Effector memory CD8-positive, alpha-beta T cell (primary cell): ENCODE measurements at regions not wholly inside any gene's neighbourhood (a gene's known extent, or its start where the extent isn't known, plus 50 kb on each side); places are given as distances from the start of the nearest gene placed in this dataset.

Experiments
- ATAC-seq: fragments of 150-1000 bp; cut with Tn5 transposase; replicated peaks from 2 replicates; pipeline ENCODE4 v1.10.0; 2021; ENCODE audit warnings: mild to moderate bottlenecking, moderate library complexity
- DNase-seq, 3 experiments: peaks; one replicate each; pipeline ENCODE4 v3.0.0; 2021
- H3K27ac Mint-ChIP-seq, 2 donors: one replicate each; pipeline ENCODE4 v1.8.0; 2022; ENCODE audit warnings: mild to moderate bottlenecking in 2 of 2, mixed read lengths in 2 of 2, moderate library complexity in 2 of 2
- H3K27me3 Mint-ChIP-seq, 2 donors: one replicate each; pipeline ENCODE4 v1.8.0; 2022; ENCODE audit warnings: mixed read lengths in 2 of 2
- H3K36me3 Mint-ChIP-seq: one replicate; pipeline ENCODE4 v1.8.0; 2022; ENCODE audit warnings: mild to moderate bottlenecking, moderate library complexity, mixed read lengths; ENCODE audit not compliant: insufficient read depth
- H3K4me1 Mint-ChIP-seq, 2 donors: one replicate each; pipeline ENCODE4 v1.8.0; 2022; ENCODE audit warnings: low read depth in 2 of 2, mixed read lengths in 2 of 2
- H3K4me3 Mint-ChIP-seq, 2 donors: one replicate each; pipeline ENCODE4 v1.8.0; 2022; ENCODE audit warnings: mild to moderate bottlenecking in 2 of 2, mixed read lengths in 2 of 2, moderate library complexity in 2 of 2
- H3K9me3 Mint-ChIP-seq, 2 donors: one replicate each; pipeline ENCODE4 v1.8.0; 2022; ENCODE audit warnings: mixed read lengths in 2 of 2

GRCh38 chr5:3361811-3362605, 233.6 kb upstream of the IRX1 start:
- peaks cover 10 to 43% of the 10 kb centered on the region in 2 donors for H3K9me3 Mint-ChIP-seq
- no peak overlapping the region for H3K27ac Mint-ChIP-seq
- DNase-seq (no peak), ATAC-seq (no peak)
- peaks cover 2% of the 10 kb centered on the region for H3K36me3 Mint-ChIP-seq
- no peaks in the 10 kb centered on the region for H3K27me3 Mint-ChIP-seq
- H3K4me3 Mint-ChIP-seq = no peak overlapping the region
- H3K4me1 Mint-ChIP-seq = no peaks in the 10 kb centered on the region

GRCh38 chr5:3359642-3360041, 236.0 kb upstream of the IRX1 start:
- Mint-ChIP-seq H3K4me1 (no peaks in the 10 kb centered on the region), H3K27ac (no peak overlapping the region), H3K4me3 (no peak overlapping the region), H3K36me3 (peaks cover 5% of the 10 kb centered on the region), H3K9me3 (peaks cover 10 to 36% of the 10 kb centered on the region in 2 donors), H3K27me3 (no peaks in the 10 kb centered on the region)
- DNase-seq (no peak), ATAC-seq (no peak)

GRCh38 chr5:3357291-3357690, 238.3 kb upstream of the IRX1 start:
- no peak for ATAC-seq
- Mint-ChIP-seq H3K36me3 (peaks cover 3% of the 10 kb centered on the region), H3K4me3 (no peak overlapping the region), H3K27me3 (no peaks in the 10 kb centered on the region), H3K27ac (no peak overlapping the region), H3K4me1 (no peaks in the 10 kb centered on the region), H3K9me3 (peaks cover 9 to 29% of the 10 kb centered on the region in 2 donors)
- no peak for DNase-seq

- ATAC-seq = no peak
- H3K4me1 Mint-ChIP-seq = no peaks in the 10 kb centered on the region
- no peaks in the 10 kb centered on the region for H3K27me3 Mint-ChIP-seq
- peaks cover 3% of the 10 kb centered on the region for H3K36me3 Mint-ChIP-seq
- no peak for DNase-seq
- H3K4me3 Mint-ChIP-seq = no peak overlapping the region
- H3K9me3 Mint-ChIP-seq = peaks cover 6 to 28% of the 10 kb centered on the region in 2 donors
- H3K27ac Mint-ChIP-seq = no peak overlapping the region
These were observed 239.6 kb upstream of the IRX1 start for GRCh38 chr5:3356016-3356415.

- H3K36me3 Mint-ChIP-seq = peaks cover 3% of the 10 kb centered on the region
- DNase-seq (no peak), ATAC-seq (no peak)
- H3K9me3 Mint-ChIP-seq = peaks cover 6 to 30% of the 10 kb centered on the region in 2 donors
- no peaks in the 10 kb centered on the region for H3K4me1 Mint-ChIP-seq
- H3K27ac Mint-ChIP-seq = no peak overlapping the region
- no peak overlapping the region for H3K4me3 Mint-ChIP-seq
- H3K27me3 Mint-ChIP-seq = no peaks in the 10 kb centered on the region
These were observed 240.5 kb upstream of the IRX1 start for GRCh38 chr5:3355126-3355525.

GRCh38 chr5:3354606-3355005, 241.0 kb upstream of the IRX1 start:
- ATAC-seq = no peak
- Mint-ChIP-seq H3K27ac (no peak overlapping the region), H3K36me3 (peaks cover 3% of the 10 kb centered on the region), H3K27me3 (no peaks in the 10 kb centered on the region), H3K9me3 (peaks cover 10 to 35% of the 10 kb centered on the region in 2 donors), H3K4me1 (no peaks in the 10 kb centered on the region), H3K4me3 (no peak overlapping the region)
- DNase-seq = no peak

DNA sequence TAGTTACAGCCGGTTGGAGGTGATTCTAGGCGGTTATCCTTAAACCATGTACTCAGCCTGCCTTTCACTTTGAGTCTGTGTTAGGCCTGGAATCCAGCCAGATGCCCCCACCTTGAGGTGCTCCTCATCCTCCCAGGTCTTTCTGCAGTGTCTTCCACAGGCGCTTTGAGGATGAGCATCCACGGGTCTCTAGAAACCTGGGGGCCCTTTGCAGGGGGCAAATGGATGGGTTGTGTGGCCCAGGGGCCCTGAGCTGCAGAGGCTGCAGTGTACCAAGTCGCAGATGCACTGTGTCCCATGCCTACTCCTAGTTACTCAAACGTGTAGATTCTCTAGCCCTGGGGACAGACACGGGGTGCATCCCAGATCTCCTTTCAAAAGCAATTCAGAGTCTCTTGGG, 242.1 kb upstream of the IRX1 start:
- Mint-ChIP-seq H3K27ac (no peak overlapping the region), H3K4me1 (no peaks in the 10 kb centered on the region), H3K27me3 (no peaks in the 10 kb centered on the region), H3K9me3 (peaks cover 10 to 36% of the 10 kb centered on the region in 2 donors), H3K36me3 (peaks cover 3% of the 10 kb centered on the region), H3K4me3 (no peak overlapping the region)
- DNase-seq = no peak
- ATAC-seq = no peak

DNA sequence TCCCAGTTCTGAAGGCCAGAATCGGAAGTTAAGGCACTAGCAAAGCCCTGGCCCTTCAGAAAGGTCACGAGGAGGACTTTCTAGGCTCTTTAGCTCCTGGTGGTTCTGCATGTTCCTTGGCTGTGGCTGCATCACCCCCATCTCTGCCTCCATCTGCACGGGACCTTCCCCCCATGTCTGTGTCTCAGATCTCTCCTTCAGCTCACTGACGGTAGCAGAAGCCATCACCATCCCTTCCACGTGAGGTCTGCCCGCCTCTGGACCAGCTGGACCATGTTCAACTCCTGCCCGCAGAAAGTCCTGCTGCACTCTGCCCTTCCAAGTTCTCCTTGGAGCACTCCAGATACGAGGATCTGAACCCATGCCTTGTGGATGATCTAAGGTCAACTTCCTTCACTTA, 242.9 kb upstream of the IRX1 start:
- Mint-ChIP-seq H3K27me3 (no peaks in the 10 kb centered on the region), H3K4me1 (no peaks in the 10 kb centered on the region), H3K4me3 (no peak overlapping the region), H3K9me3 (peaks cover 10 to 33% of the 10 kb centered on the region in 2 donors), H3K36me3 (peaks cover 3% of the 10 kb centered on the region), H3K27ac (no peak overlapping the region)
- DNase-seq (no peak), ATAC-seq (no peak)

- no peak for ATAC-seq
- DNase-seq = no peak
- no peaks in the 10 kb centered on the region for H3K27me3 Mint-ChIP-seq
- H3K27ac Mint-ChIP-seq = no peak overlapping the region
- H3K9me3 Mint-ChIP-seq = peaks cover 10 to 24% of the 10 kb centered on the region in 2 donors
- H3K36me3 Mint-ChIP-seq = peaks cover 3% of the 10 kb centered on the region
- no peak overlapping the region for H3K4me3 Mint-ChIP-seq
- no peaks in the 10 kb centered on the region for H3K4me1 Mint-ChIP-seq
These were observed 243.8 kb upstream of the IRX1 start for GRCh38 chr5:3351581-3352442.

DNA sequence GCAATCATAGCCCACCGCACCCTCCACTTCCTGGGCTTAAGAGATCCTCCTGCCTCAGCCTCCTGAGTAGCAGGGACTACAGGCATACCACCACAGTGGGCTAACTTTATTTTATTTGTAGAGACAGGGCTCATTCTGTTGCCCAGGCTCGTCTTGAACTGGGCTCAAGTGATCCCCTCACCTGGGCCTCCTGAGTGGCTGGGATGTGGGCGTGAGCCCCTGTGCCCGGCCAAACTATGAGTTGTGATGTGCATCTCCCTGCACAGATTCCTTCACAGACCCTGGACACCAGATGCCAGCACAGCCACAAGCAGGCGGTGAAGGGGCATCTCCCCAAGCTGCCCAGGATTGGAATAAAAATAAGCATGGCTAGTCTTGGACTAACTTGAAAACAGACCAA, 244.9 kb upstream of the IRX1 start:
- no peak for ATAC-seq
- Mint-ChIP-seq H3K9me3 (peaks cover 10 to 27% of the 10 kb centered on the region in 2 donors), H3K36me3 (peaks cover under 1% of the 10 kb centered on the region), H3K4me1 (no peaks in the 10 kb centered on the region), H3K27ac (no peak overlapping the region), H3K27me3 (no peaks in the 10 kb centered on the region), H3K4me3 (no peak overlapping the region)
- DNase-seq = no peak

DNA sequence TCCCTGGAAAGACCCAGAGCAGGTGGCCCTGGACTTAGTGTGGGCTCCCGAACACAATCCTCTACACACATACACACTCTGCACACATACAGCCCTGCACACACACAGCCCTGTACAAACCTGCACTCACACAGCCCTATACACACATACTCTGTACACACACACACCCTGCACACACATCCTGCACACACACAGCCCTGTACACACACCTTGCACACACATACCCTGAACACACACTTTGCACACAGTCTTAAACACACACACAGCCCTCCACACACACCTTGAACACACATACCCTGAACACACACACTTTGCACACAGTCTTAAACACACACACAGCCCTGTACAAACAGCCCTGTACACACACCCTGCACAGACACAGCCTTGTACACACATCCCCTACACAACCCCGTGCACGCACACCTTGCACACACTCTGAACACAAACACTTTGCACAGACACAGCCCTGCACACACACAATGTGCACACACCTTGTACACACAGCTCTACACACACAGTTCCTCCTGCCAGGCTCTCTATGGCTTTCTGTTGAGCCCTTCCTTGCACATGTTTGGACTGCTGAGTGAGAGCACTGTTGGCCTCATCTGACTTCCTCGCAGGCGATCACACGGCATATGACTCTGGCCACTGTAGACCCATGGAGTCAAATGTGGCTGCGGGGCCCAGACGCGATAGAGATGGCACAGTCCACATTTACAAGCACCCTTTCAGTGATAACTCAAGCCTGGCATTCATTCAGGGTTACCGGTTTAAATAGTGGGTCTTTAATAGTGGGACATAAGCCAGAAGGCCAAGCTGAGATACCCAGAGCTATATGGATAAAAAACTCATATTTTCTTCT, 245.7 kb upstream of the IRX1 start:
- Mint-ChIP-seq H3K4me3 (no peak overlapping the region), H3K27ac (no peak overlapping the region), H3K9me3 (peaks cover 10 to 30% of the 10 kb centered on the region in 2 donors), H3K4me1 (no peaks in the 10 kb centered on the region), H3K36me3 (no peaks in the 10 kb centered on the region), H3K27me3 (no peaks in the 10 kb centered on the region)
- ATAC-seq (no peak), DNase-seq (no peak)

GRCh38 chr5:3348576-3349535, 246.8 kb upstream of the IRX1 start:
- DNase-seq (no peak), ATAC-seq (no peak)
- H3K36me3 Mint-ChIP-seq = no peaks in the 10 kb centered on the region
- H3K9me3 Mint-ChIP-seq = peaks cover 10 to 30% of the 10 kb centered on the region in 2 donors
- H3K4me1 Mint-ChIP-seq = no peaks in the 10 kb centered on the region
- no peaks in the 10 kb centered on the region for H3K27me3 Mint-ChIP-seq
- no peak overlapping the region for H3K27ac Mint-ChIP-seq
- H3K4me3 Mint-ChIP-seq = no peak overlapping the region
